ENCODE measurements at regions not wholly inside any gene's neighbourhood (a gene's known extent, or its start where the extent isn't known, plus 50 kb on each side); places are given as distances from the start of the nearest gene placed in this dataset.

GRCh38 chr5:89353837-89354551 is 471.0 kb upstream of the MEF2C start:
- H3K4me3 ChIP-seq, result no peak overlapping the region
- no peaks in the 10 kb centered on the region for H3K36me3 ChIP-seq
- DNase-seq (ENCODE audit: low spot score in 2 of 2), result no peak
- no peaks in the 10 kb centered on the region for H3K27me3 ChIP-seq
- H3K9me3 ChIP-seq, result no peaks in the 10 kb centered on the region
- intact Hi-C loops (cut with DNase I), result no loop called here
- TF ChIP-seq CTCF (IDR thresholded peaks at IDR 0.05), result no peak
- no peak overlapping the region for H3K27ac ChIP-seq
- H3K4me1 ChIP-seq, result no peaks in the 10 kb centered on the region

- H3K4me3 ChIP-seq, result no peak overlapping the region
- no peaks in the 10 kb centered on the region for H3K36me3 ChIP-seq
- TF ChIP-seq CTCF (IDR thresholded peaks at IDR 0.05), result no peak
- H3K27ac ChIP-seq, result no peak overlapping the region
- no peaks in the 10 kb centered on the region for H3K9me3 ChIP-seq
- H3K4me1 ChIP-seq, result no peaks in the 10 kb centered on the region
- DNase-seq (ENCODE audit: low spot score in 2 of 2), result no peak
- H3K27me3 ChIP-seq, result no peaks in the 10 kb centered on the region
- intact Hi-C loops (cut with DNase I), result no loop called here
Observed at GRCh38 chr5:89351975-89352374, 469.0 kb upstream of the MEF2C start.

- Histone ChIP-seq H3K27me3 (no peaks in the 10 kb centered on the region), H3K4me3 (no peak overlapping the region), H3K27ac (no peak overlapping the region), H3K9me3 (no peaks in the 10 kb centered on the region), H3K4me1 (no peaks in the 10 kb centered on the region), H3K36me3 (no peaks in the 10 kb centered on the region)
- intact Hi-C loops (cut with DNase I), result no loop called here
- no peak for DNase-seq (ENCODE audit: low spot score in 2 of 2)
- TF ChIP-seq CTCF (IDR thresholded peaks at IDR 0.05), result no peak
Observed at GRCh38 chr5:89351222-89351621, 468.2 kb upstream of the MEF2C start.

GRCh38 chr5:89350684-89351083 is 467.7 kb upstream of the MEF2C start:
- intact Hi-C loops (cut with DNase I), result no loop called here
- no peak for TF ChIP-seq CTCF (IDR thresholded peaks at IDR 0.05)
- Histone ChIP-seq H3K27ac (no peak overlapping the region), H3K36me3 (no peaks in the 10 kb centered on the region), H3K9me3 (no peaks in the 10 kb centered on the region), H3K4me3 (no peak overlapping the region), H3K27me3 (no peaks in the 10 kb centered on the region), H3K4me1 (no peaks in the 10 kb centered on the region)
- no peak for DNase-seq (ENCODE audit: low spot score in 2 of 2)

- no peak for TF ChIP-seq CTCF (IDR thresholded peaks at IDR 0.05)
- no peaks in the 10 kb centered on the region for H3K27me3 ChIP-seq
- no peaks in the 10 kb centered on the region for H3K9me3 ChIP-seq
- intact Hi-C loops (cut with DNase I), result no loop called here
- no peak for DNase-seq (ENCODE audit: low spot score in 2 of 2)
- no peak overlapping the region for H3K27ac ChIP-seq
- H3K4me1 ChIP-seq, result no peaks in the 10 kb centered on the region
- no peaks in the 10 kb centered on the region for H3K36me3 ChIP-seq
- H3K4me3 ChIP-seq, result no peak overlapping the region
Observed at GRCh38 chr5:89349246-89349980, 466.4 kb upstream of the MEF2C start.
